Dermis microvascular lymphatic vessel endothelial cell (primary cell): ENCODE measurements at regions not wholly inside any gene's neighbourhood (a gene's known extent, or its start where the extent isn't known, plus 50 kb on each side); places are given as distances from the start of the nearest gene placed in this dataset.

Experiments used
- DNase-seq, 2 donors: peaks; one replicate each; pipeline versions ENCODE4 v3.0.0 to v3.0.0-alpha.2; 2010; ENCODE audit warnings: low read depth in 2 of 2

- DNase-seq, result no peak
Measured at GRCh38 chr11:28631148-28631547, 523.0 kb downstream of the METTL15 start.

- no peak for DNase-seq
Measured at GRCh38 chr11:28629235-28629634, 521.0 kb downstream of the METTL15 start.

GRCh38 chr11:28628412-28628811 is 520.2 kb downstream of the METTL15 start:
- no peak for DNase-seq

GRCh38 chr11:28627690-28628255 is 519.6 kb downstream of the METTL15 start:
- no peak for DNase-seq

- no peak for DNase-seq
Measured at GRCh38 chr11:28625532-28625931, 517.3 kb downstream of the METTL15 start.

GRCh38 chr11:28621753-28622152 is 513.6 kb downstream of the METTL15 start:
- DNase-seq, result peak in 1 of 2 donors; percentile 63

GRCh38 chr11:28619846-28620540 is 511.8 kb downstream of the METTL15 start:
- peak in 1 of 2 donors; percentile 16 for DNase-seq

GRCh38 chr11:28618416-28618815 is 510.2 kb downstream of the METTL15 start:
- DNase-seq, result peak in 1 of 2 donors; percentile 3

GRCh38 chr11:28616160-28616965 is 508.2 kb downstream of the METTL15 start:
- DNase-seq, result no peak

GRCh38 chr11:28615542-28615941 is 507.4 kb downstream of the METTL15 start:
- no peak for DNase-seq

- DNase-seq, result peak in 1 of 2 donors; percentile 38
Measured at GRCh38 chr11:28606930-28607329, 498.7 kb downstream of the METTL15 start.

GRCh38 chr11:28599656-28600055 is 491.5 kb downstream of the METTL15 start:
- DNase-seq, result no peak

- no peak for DNase-seq
Measured at GRCh38 chr11:28598531-28598930, 490.3 kb downstream of the METTL15 start.

- no peak for DNase-seq
Measured at GRCh38 chr11:28596816-28597215, 488.6 kb downstream of the METTL15 start.

- no peak for DNase-seq
Measured at GRCh38 chr11:28592141-28592540, 484.0 kb downstream of the METTL15 start.

- no peak for DNase-seq
Measured at GRCh38 chr11:28584992-28585391, 476.8 kb downstream of the METTL15 start.

- DNase-seq, result no peak
Measured at GRCh38 chr11:28582506-28582905, 474.3 kb downstream of the METTL15 start.

GRCh38 chr11:28581286-28582242 is 473.4 kb downstream of the METTL15 start:
- DNase-seq, result no peak

GRCh38 chr11:28571371-28571770 is 463.2 kb downstream of the METTL15 start:
- DNase-seq, result no peak

- no peak for DNase-seq
Measured at GRCh38 chr11:28569106-28569505, 460.9 kb downstream of the METTL15 start.

- DNase-seq, result peak; percentile 7 to 78
Measured at GRCh38 chr11:28566339-28567089, 458.3 kb downstream of the METTL15 start.
